DOHH2 (cell line): ENCODE measurements at regions not wholly inside any gene's neighbourhood (a gene's known extent, or its start where the extent isn't known, plus 50 kb on each side); places are given as distances from the start of the nearest gene placed in this dataset.

Experiments
- CTCF ChIP-seq: fragments of 200-600 bp; sonication (generic); IDR thresholded peaks from one replicate; pipeline ENCODE4 v1.5.1; 2014; ENCODE audit warnings: antibody characterized with exemption, mild to moderate bottlenecking, low read depth, low read length; ENCODE audit not compliant: poor library complexity, severe bottlenecking
- EZH2phosphoT487 ChIP-seq: fragments of 200-600 bp; sonication (generic); IDR thresholded peaks from 2 replicates; pipeline ENCODE4 v1.6.1; 2017; ENCODE audit warnings: borderline replicate concordance, mild to moderate bottlenecking, antibody characterized with exemption, low read length, moderate library complexity, mixed read lengths

DNA sequence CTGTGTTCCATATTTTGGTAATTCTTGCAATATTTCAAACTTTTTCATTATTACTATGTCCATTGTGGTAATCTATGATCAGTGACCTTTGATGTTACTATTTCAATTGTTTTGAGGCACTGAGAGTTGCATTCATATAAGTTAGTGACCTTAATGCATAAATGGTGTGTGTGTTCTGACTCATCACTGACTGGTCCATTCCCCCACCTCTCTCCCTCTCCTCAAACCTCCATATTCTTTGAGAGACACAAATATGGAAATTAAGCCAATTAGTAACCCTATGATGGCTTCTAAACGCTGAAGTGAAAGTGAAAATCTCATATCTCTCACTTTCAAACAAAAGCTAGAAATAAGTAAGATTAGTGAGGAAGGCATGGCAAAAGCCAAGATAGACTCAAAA is 739.6 kb downstream of the CCSER2 start:
- TF ChIP-seq CTCF (no peak), EZH2phosphoT487 (no peak)
